ENCODE measurements at regions not wholly inside any gene's neighbourhood (a gene's known extent, or its start where the extent isn't known, plus 50 kb on each side); places are given as distances from the start of the nearest gene placed in this dataset.

DNA sequence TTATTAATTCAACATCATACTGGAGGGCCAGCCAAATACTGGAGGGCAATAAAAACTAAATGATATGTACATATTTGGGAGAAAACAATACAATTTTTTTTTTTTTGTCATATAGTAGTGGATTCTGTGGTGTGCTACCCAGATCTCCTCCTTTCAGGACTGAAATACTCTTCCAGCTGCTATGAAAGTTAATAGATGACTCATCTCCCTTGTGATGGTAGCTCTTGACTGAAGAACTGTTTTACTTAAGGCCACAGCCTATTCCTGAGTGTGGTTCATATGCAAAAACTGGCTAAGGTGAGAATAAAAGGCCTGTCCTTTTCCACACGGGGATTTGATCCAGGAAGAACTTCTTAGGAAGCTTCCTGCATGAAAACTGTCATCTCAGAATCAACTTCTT, 307.9 kb downstream of the HLX start:
- TF ChIP-seq, protein P1, sequence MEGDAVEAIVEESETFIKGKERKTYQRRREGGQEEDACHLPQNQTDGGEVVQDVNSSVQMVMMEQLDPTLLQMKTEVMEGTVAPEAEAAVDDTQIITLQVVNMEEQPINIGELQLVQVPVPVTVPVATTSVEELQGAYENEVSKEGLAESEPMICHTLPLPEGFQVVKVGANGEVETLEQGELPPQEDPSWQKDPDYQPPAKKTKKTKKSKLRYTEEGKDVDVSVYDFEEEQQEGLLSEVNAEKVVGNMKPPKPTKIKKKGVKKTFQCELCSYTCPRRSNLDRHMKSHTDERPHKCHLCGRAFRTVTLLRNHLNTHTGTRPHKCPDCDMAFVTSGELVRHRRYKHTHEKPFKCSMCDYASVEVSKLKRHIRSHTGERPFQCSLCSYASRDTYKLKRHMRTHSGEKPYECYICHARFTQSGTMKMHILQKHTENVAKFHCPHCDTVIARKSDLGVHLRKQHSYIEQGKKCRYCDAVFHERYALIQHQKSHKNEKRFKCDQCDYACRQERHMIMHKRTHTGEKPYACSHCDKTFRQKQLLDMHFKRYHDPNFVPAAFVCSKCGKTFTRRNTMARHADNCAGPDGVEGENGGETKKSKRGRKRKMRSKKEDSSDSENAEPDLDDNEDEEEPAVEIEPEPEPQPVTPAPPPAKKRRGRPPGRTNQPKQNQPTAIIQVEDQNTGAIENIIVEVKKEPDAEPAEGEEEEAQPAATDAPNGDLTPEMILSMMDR (IDR thresholded peaks at IDR 0.05 in 4 of 5, conservative IDR thresholded peaks at IDR 0.05 in 1 of 5) = no peak
- TF ChIP-seq POLR2A (IDR thresholded peaks at IDR 0.05) = no peak
